ENCODE measurements at regions not wholly inside any gene's neighbourhood (a gene's known extent, or its start where the extent isn't known, plus 50 kb on each side); places are given as distances from the start of the nearest gene placed in this dataset.

DNA sequence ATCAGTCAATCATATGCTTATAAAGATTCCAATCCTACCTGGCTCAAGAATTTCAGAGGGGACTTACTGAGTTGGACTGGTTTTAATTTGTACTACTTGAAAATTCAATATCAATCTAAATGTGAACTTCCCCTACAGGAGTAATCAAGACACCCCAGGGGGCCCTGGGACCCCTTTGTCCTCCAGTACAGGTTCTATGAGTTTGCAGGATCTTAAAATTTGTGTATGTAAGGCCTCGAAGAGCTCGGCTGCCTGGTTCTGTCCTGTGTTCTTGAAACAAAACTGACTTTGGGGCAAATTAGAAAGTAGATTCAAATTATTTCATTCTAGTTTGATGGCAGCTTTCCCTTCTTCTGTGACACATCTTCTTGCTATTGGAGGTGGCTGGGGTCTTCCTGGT, 261.3 kb downstream of the KCNRG start:
- TF ChIP-seq, protein P1, sequence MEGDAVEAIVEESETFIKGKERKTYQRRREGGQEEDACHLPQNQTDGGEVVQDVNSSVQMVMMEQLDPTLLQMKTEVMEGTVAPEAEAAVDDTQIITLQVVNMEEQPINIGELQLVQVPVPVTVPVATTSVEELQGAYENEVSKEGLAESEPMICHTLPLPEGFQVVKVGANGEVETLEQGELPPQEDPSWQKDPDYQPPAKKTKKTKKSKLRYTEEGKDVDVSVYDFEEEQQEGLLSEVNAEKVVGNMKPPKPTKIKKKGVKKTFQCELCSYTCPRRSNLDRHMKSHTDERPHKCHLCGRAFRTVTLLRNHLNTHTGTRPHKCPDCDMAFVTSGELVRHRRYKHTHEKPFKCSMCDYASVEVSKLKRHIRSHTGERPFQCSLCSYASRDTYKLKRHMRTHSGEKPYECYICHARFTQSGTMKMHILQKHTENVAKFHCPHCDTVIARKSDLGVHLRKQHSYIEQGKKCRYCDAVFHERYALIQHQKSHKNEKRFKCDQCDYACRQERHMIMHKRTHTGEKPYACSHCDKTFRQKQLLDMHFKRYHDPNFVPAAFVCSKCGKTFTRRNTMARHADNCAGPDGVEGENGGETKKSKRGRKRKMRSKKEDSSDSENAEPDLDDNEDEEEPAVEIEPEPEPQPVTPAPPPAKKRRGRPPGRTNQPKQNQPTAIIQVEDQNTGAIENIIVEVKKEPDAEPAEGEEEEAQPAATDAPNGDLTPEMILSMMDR (IDR thresholded peaks at IDR 0.05; ENCODE audit: low read depth, low read length, missing control alignments): no peak
- H3K4me3 ChIP-seq (ENCODE audit: low read depth, low read length): no peak overlapping the region
- DNase-seq (ENCODE audit: low read depth): no peak
- in situ Hi-C loops (cut with HindIII; ENCODE audit: low sequenced_read_pairs): no loop called here

DNA sequence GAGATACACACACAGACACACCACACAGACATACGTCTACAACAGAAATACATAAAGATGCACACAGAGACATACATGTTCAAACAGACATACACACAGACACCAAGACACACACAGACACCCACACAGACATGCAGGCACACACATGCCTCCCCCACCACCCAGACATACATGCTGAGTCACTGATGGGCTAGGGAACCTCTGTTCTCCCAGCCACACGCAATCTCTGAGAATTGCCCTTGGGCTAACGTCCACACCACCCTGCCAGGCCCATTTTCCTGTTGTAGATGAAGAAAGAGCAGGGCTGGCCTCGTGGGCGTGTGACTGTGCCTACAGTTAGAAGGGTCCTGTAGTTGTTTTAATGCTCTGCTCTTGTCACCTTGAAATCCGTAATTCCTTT, 261.9 kb downstream of the KCNRG start:
- in situ Hi-C loops (cut with HindIII; ENCODE audit: low sequenced_read_pairs): no loop called here
- DNase-seq (ENCODE audit: low read depth): no peak
- H3K4me3 ChIP-seq (ENCODE audit: low read depth, low read length): no peak overlapping the region
- TF ChIP-seq, protein P1 (IDR thresholded peaks at IDR 0.05; ENCODE audit: low read depth, low read length, missing control alignments): no peak

- TF ChIP-seq, protein P1 (IDR thresholded peaks at IDR 0.05; ENCODE audit: low read depth, low read length, missing control alignments): no peak
- DNase-seq (ENCODE audit: low read depth): no peak
- in situ Hi-C loops (cut with HindIII; ENCODE audit: low sequenced_read_pairs): no loop called here
- H3K4me3 ChIP-seq (ENCODE audit: low read depth, low read length): no peak overlapping the region
These were observed 262.7 kb downstream of the KCNRG start for GRCh38 chr13:50277906-50278305.

DNA sequence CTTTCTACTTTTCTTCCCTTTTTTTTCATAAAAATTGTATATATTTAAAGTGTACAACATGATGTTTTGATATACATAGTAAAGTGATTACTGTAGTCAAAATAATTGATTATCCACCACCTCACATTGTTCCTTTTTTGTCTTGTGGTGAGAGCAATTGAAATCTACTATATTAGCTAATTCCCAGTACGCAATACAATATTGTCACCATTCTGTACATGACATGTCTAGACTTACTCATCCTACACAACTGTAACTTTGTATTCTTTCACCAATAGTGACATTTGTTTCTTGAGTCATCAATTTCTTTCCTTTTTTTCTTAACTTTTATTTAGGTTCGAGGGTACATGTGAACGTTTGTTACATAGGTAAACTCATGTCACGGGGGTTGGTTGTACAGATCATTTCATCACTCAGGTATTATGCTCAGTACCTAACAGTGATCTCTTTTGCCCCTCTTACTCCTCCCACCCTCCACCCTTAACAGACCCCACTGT, 265.2 kb downstream of the KCNRG start:
- H3K4me3 ChIP-seq (ENCODE audit: low read depth, low read length): no peak overlapping the region
- in situ Hi-C loops (cut with HindIII; ENCODE audit: low sequenced_read_pairs): no loop called here
- TF ChIP-seq, protein P1 (IDR thresholded peaks at IDR 0.05; ENCODE audit: low read depth, low read length, missing control alignments): no peak
- DNase-seq (ENCODE audit: low read depth): no peak

DNA sequence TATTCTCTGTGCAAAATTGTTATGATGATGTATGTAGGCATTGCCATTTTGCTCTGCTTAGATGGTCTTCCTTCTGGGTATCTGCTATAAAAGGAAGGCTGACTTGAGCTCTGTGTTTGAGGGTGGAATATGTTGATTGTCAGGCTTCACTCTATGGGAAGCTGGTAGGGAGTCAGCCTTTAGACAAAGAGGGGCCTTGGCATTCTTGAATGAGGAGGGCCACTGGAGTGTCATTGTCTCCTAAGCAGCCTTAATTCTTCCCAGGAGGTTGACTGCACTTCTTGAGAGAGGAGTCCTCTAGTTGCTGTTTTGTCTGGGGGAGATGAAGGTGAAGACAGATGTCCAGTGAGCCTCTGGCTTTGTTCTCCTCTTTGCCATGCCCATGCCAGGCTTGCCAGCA, 266.8 kb downstream of the KCNRG start:
- DNase-seq (ENCODE audit: low read depth): no peak
- TF ChIP-seq, protein P1 (IDR thresholded peaks at IDR 0.05; ENCODE audit: low read depth, low read length, missing control alignments): no peak
- in situ Hi-C loops (cut with HindIII; ENCODE audit: low sequenced_read_pairs): no loop called here
- H3K4me3 ChIP-seq (ENCODE audit: low read depth, low read length): no peak overlapping the region

- DNase-seq (ENCODE audit: low read depth): no peak
- in situ Hi-C loops (cut with HindIII; ENCODE audit: low sequenced_read_pairs): no loop called here
- H3K4me3 ChIP-seq (ENCODE audit: low read depth, low read length): no peak overlapping the region
- TF ChIP-seq, protein P1 (IDR thresholded peaks at IDR 0.05; ENCODE audit: low read depth, low read length, missing control alignments): no peak
These were observed 267.8 kb downstream of the KCNRG start for GRCh38 chr13:50283017-50283416.

DNA sequence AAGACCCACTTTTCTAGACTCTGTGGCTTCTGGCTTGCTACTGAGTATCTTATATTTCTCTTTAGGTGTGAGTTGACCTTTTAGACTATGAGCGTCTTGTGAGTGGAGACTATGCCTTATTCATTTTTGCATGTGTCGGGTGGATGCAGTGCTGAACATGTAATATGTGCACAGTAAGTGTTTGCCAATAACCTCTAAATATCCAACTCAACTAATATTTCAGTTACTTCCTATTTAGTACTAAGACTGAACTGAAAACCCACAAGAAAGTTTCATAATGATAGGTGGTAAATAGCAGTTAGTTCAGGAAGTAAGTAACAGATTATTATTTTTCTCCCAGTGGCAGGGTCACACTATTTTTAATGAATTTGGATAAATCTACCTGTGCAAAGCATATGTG, 269.3 kb downstream of the KCNRG start:
- in situ Hi-C loops (cut with HindIII; ENCODE audit: low sequenced_read_pairs): no loop called here
- H3K4me3 ChIP-seq (ENCODE audit: low read depth, low read length): no peak overlapping the region
- TF ChIP-seq, protein P1 (IDR thresholded peaks at IDR 0.05; ENCODE audit: low read depth, low read length, missing control alignments): no peak
- no peak for DNase-seq (ENCODE audit: low read depth)

Measured in astrocyte of the cerebellum (primary cell).